ENCODE measurements at regions not wholly inside any gene's neighbourhood (a gene's known extent, or its start where the extent isn't known, plus 50 kb on each side); places are given as distances from the start of the nearest gene placed in this dataset.

- Histone ChIP-seq H3K9me3 (ENCODE audit: control insufficient read depth in 3 of 3, low read length in 3 of 3) (no peaks in the 10 kb centered on the region), H3K27ac (ENCODE audit: low read depth, low read length) (no peak overlapping the region), H3K4me3 (ENCODE audit: low read length in 3 of 3) (no peak overlapping the region), H3K36me3 (ENCODE audit: control insufficient read depth in 3 of 3, insufficient read depth in 3 of 3, low read length in 3 of 3) (peaks cover 0 to 2% (median 0%) of the 10 kb centered on the region in 3 donors), H3K9ac (ENCODE audit: low read depth in 1 of 3, low read length in 3 of 3) (no peak overlapping the region), H3K4me1 (ENCODE audit: control insufficient read depth in 3 of 3, insufficient read depth in 3 of 3, low read length in 3 of 3) (no peaks in the 10 kb centered on the region), H3K27me3 (ENCODE audit: control insufficient read depth in 3 of 3, insufficient read depth in 3 of 3, low read length in 3 of 3) (no peaks in the 10 kb centered on the region)
Measured at GRCh38 chrY:12546746-12547420, 154.1 kb upstream of the USP9Y start.

- H3K9ac ChIP-seq (ENCODE audit: low read depth in 1 of 3, low read length in 3 of 3), result no peak overlapping the region
- no peak overlapping the region for H3K4me3 ChIP-seq (ENCODE audit: low read length in 3 of 3)
- H3K27me3 ChIP-seq (ENCODE audit: control insufficient read depth in 3 of 3, insufficient read depth in 3 of 3, low read length in 3 of 3), result no peaks in the 10 kb centered on the region
- no peaks in the 10 kb centered on the region for H3K4me1 ChIP-seq (ENCODE audit: control insufficient read depth in 3 of 3, insufficient read depth in 3 of 3, low read length in 3 of 3)
- H3K36me3 ChIP-seq (ENCODE audit: control insufficient read depth in 3 of 3, insufficient read depth in 3 of 3, low read length in 3 of 3), result no peaks in the 10 kb centered on the region
- H3K9me3 ChIP-seq (ENCODE audit: control insufficient read depth in 3 of 3, low read length in 3 of 3), result no peaks in the 10 kb centered on the region
- H3K27ac ChIP-seq (ENCODE audit: low read depth, low read length), result no peak overlapping the region
Measured at GRCh38 chrY:12552471-12553283, 148.4 kb upstream of the USP9Y start.

- H3K27ac ChIP-seq (ENCODE audit: low read depth, low read length), result no peak overlapping the region
- H3K9ac ChIP-seq (ENCODE audit: low read depth in 1 of 3, low read length in 3 of 3), result no peak overlapping the region
- no peaks in the 10 kb centered on the region for H3K4me1 ChIP-seq (ENCODE audit: control insufficient read depth in 3 of 3, insufficient read depth in 3 of 3, low read length in 3 of 3)
- no peak overlapping the region for H3K4me3 ChIP-seq (ENCODE audit: low read length in 3 of 3)
- no peaks in the 10 kb centered on the region for H3K27me3 ChIP-seq (ENCODE audit: control insufficient read depth in 3 of 3, insufficient read depth in 3 of 3, low read length in 3 of 3)
- no peaks in the 10 kb centered on the region for H3K36me3 ChIP-seq (ENCODE audit: control insufficient read depth in 3 of 3, insufficient read depth in 3 of 3, low read length in 3 of 3)
- no peaks in the 10 kb centered on the region for H3K9me3 ChIP-seq (ENCODE audit: control insufficient read depth in 3 of 3, low read length in 3 of 3)
Measured at GRCh38 chrY:12553909-12554308, 147.1 kb upstream of the USP9Y start.

- Histone ChIP-seq H3K27ac (ENCODE audit: low read depth, low read length) (no peak overlapping the region), H3K9ac (ENCODE audit: low read depth in 1 of 3, low read length in 3 of 3) (no peak overlapping the region), H3K4me1 (ENCODE audit: control insufficient read depth in 3 of 3, insufficient read depth in 3 of 3, low read length in 3 of 3) (no peaks in the 10 kb centered on the region), H3K4me3 (ENCODE audit: low read length in 3 of 3) (no peak overlapping the region), H3K36me3 (ENCODE audit: control insufficient read depth in 3 of 3, insufficient read depth in 3 of 3, low read length in 3 of 3) (no peaks in the 10 kb centered on the region), H3K9me3 (ENCODE audit: control insufficient read depth in 3 of 3, low read length in 3 of 3) (no peaks in the 10 kb centered on the region), H3K27me3 (ENCODE audit: control insufficient read depth in 3 of 3, insufficient read depth in 3 of 3, low read length in 3 of 3) (no peaks in the 10 kb centered on the region)
Measured at GRCh38 chrY:12555005-12555404, 146.0 kb upstream of the USP9Y start.

- H3K4me3 ChIP-seq (ENCODE audit: low read length in 3 of 3), result no peak overlapping the region
- no peak overlapping the region for H3K27ac ChIP-seq (ENCODE audit: low read depth, low read length)
- H3K27me3 ChIP-seq (ENCODE audit: control insufficient read depth in 3 of 3, insufficient read depth in 3 of 3, low read length in 3 of 3), result no peaks in the 10 kb centered on the region
- no peak overlapping the region for H3K9ac ChIP-seq (ENCODE audit: low read depth in 1 of 3, low read length in 3 of 3)
- H3K36me3 ChIP-seq (ENCODE audit: control insufficient read depth in 3 of 3, insufficient read depth in 3 of 3, low read length in 3 of 3), result no peaks in the 10 kb centered on the region
- H3K9me3 ChIP-seq (ENCODE audit: control insufficient read depth in 3 of 3, low read length in 3 of 3), result no peaks in the 10 kb centered on the region
- H3K4me1 ChIP-seq (ENCODE audit: control insufficient read depth in 3 of 3, insufficient read depth in 3 of 3, low read length in 3 of 3), result no peaks in the 10 kb centered on the region
Measured at GRCh38 chrY:12559007-12559406, 142.0 kb upstream of the USP9Y start.

- Histone ChIP-seq H3K36me3 (ENCODE audit: control insufficient read depth in 3 of 3, insufficient read depth in 3 of 3, low read length in 3 of 3) (no peaks in the 10 kb centered on the region), H3K4me1 (ENCODE audit: control insufficient read depth in 3 of 3, insufficient read depth in 3 of 3, low read length in 3 of 3) (no peaks in the 10 kb centered on the region), H3K27ac (ENCODE audit: low read depth, low read length) (no peak overlapping the region), H3K9ac (ENCODE audit: low read depth in 1 of 3, low read length in 3 of 3) (no peak overlapping the region), H3K4me3 (ENCODE audit: low read length in 3 of 3) (no peak overlapping the region), H3K27me3 (ENCODE audit: control insufficient read depth in 3 of 3, insufficient read depth in 3 of 3, low read length in 3 of 3) (no peaks in the 10 kb centered on the region), H3K9me3 (ENCODE audit: control insufficient read depth in 3 of 3, low read length in 3 of 3) (no peaks in the 10 kb centered on the region)
Measured at GRCh38 chrY:12576278-12576677, 124.8 kb upstream of the USP9Y start.

GRCh38 chrY:12593532-12594216, 107.4 kb upstream of the USP9Y start:
- Histone ChIP-seq H3K9me3 (ENCODE audit: control insufficient read depth in 3 of 3, low read length in 3 of 3) (no peaks in the 10 kb centered on the region), H3K4me1 (ENCODE audit: control insufficient read depth in 3 of 3, insufficient read depth in 3 of 3, low read length in 3 of 3) (no peaks in the 10 kb centered on the region), H3K9ac (ENCODE audit: low read depth in 1 of 3, low read length in 3 of 3) (no peak overlapping the region), H3K4me3 (ENCODE audit: low read length in 3 of 3) (no peak overlapping the region), H3K27ac (ENCODE audit: low read depth, low read length) (no peak overlapping the region), H3K27me3 (ENCODE audit: control insufficient read depth in 3 of 3, insufficient read depth in 3 of 3, low read length in 3 of 3) (no peaks in the 10 kb centered on the region), H3K36me3 (ENCODE audit: control insufficient read depth in 3 of 3, insufficient read depth in 3 of 3, low read length in 3 of 3) (no peaks in the 10 kb centered on the region)

GRCh38 chrY:12598783-12599182, 102.2 kb upstream of the USP9Y start:
- no peaks in the 10 kb centered on the region for H3K27me3 ChIP-seq (ENCODE audit: control insufficient read depth in 3 of 3, insufficient read depth in 3 of 3, low read length in 3 of 3)
- H3K9ac ChIP-seq (ENCODE audit: low read depth in 1 of 3, low read length in 3 of 3), result no peak overlapping the region
- no peaks in the 10 kb centered on the region for H3K36me3 ChIP-seq (ENCODE audit: control insufficient read depth in 3 of 3, insufficient read depth in 3 of 3, low read length in 3 of 3)
- H3K4me3 ChIP-seq (ENCODE audit: low read length in 3 of 3), result no peak overlapping the region
- no peak overlapping the region for H3K27ac ChIP-seq (ENCODE audit: low read depth, low read length)
- no peaks in the 10 kb centered on the region for H3K4me1 ChIP-seq (ENCODE audit: control insufficient read depth in 3 of 3, insufficient read depth in 3 of 3, low read length in 3 of 3)
- no peaks in the 10 kb centered on the region for H3K9me3 ChIP-seq (ENCODE audit: control insufficient read depth in 3 of 3, low read length in 3 of 3)

- Histone ChIP-seq H3K27ac (ENCODE audit: low read depth, low read length) (no peak overlapping the region), H3K36me3 (ENCODE audit: control insufficient read depth in 3 of 3, insufficient read depth in 3 of 3, low read length in 3 of 3) (no peaks in the 10 kb centered on the region), H3K27me3 (ENCODE audit: control insufficient read depth in 3 of 3, insufficient read depth in 3 of 3, low read length in 3 of 3) (no peaks in the 10 kb centered on the region), H3K9me3 (ENCODE audit: control insufficient read depth in 3 of 3, low read length in 3 of 3) (no peaks in the 10 kb centered on the region), H3K4me3 (ENCODE audit: low read length in 3 of 3) (no peak overlapping the region), H3K9ac (ENCODE audit: low read depth in 1 of 3, low read length in 3 of 3) (no peak overlapping the region), H3K4me1 (ENCODE audit: control insufficient read depth in 3 of 3, insufficient read depth in 3 of 3, low read length in 3 of 3) (no peaks in the 10 kb centered on the region)
Measured at GRCh38 chrY:12605426-12605825, 95.6 kb upstream of the USP9Y start.

GRCh38 chrY:12610861-12611260, 90.2 kb upstream of the USP9Y start:
- no peaks in the 10 kb centered on the region for H3K27me3 ChIP-seq (ENCODE audit: control insufficient read depth in 3 of 3, insufficient read depth in 3 of 3, low read length in 3 of 3)
- no peaks in the 10 kb centered on the region for H3K36me3 ChIP-seq (ENCODE audit: control insufficient read depth in 3 of 3, insufficient read depth in 3 of 3, low read length in 3 of 3)
- H3K27ac ChIP-seq (ENCODE audit: low read depth, low read length), result no peak overlapping the region
- H3K4me1 ChIP-seq (ENCODE audit: control insufficient read depth in 3 of 3, insufficient read depth in 3 of 3, low read length in 3 of 3), result no peaks in the 10 kb centered on the region
- H3K9me3 ChIP-seq (ENCODE audit: control insufficient read depth in 3 of 3, low read length in 3 of 3), result no peaks in the 10 kb centered on the region
- no peak overlapping the region for H3K9ac ChIP-seq (ENCODE audit: low read depth in 1 of 3, low read length in 3 of 3)
- H3K4me3 ChIP-seq (ENCODE audit: low read length in 3 of 3), result no peak overlapping the region
